ENCODE measurements at regions not wholly inside any gene's neighbourhood (a gene's known extent, or its start where the extent isn't known, plus 50 kb on each side); places are given as distances from the start of the nearest gene placed in this dataset.

DNA sequence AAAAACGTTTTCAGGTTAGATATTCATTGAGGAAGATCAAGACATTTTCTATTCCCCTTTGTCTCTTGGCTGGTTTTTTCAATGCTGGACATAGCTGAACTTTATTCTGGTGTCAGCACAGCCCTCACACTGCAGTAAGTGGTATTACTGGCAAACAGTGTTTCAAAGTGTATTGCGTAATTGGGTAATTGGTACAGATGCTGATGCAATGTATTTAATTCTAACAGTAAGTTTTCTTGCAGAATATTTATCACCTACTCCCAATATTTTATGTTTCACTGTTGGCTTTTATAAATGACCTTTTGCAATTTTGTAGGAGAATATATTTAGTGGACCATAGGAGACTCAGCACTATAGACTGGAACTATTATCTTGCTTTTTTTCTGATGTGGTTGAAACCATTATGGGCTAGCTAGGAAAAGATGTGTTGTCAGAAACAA, 287.6 kb upstream of the SOX4 start:
- TF ChIP-seq CTCF (IDR thresholded peaks at IDR 0.05) = no peak
- TF ChIP-seq POLR2A (IDR thresholded peaks at IDR 0.05) = no peak
